Stomach (tissue), 8 donors: ENCODE measurements at regions not wholly inside any gene's neighbourhood (a gene's known extent, or its start where the extent isn't known, plus 50 kb on each side); places are given as distances from the start of the nearest gene placed in this dataset.

Source experiments
- DNase-seq, 2 donors: peaks; one replicate each; pipeline versions ENCODE4 v3.0.0 to v3.0.0-alpha.2; 2013 to 2019
- H3K27ac ChIP-seq, 5 donors: fragments of 200-600 bp in 4 of 5; sonication (generic) in 4 of 5; one replicate each; pipeline ENCODE4 v1.5.1; 2013 to 2019; ENCODE audit warnings: mild to moderate bottlenecking in 1 of 5, moderate library complexity in 1 of 5
- H3K27me3 ChIP-seq, 3 donors: fragments of 200-600 bp; sonication (generic); one replicate each; pipeline ENCODE4 v1.5.1; 2017 to 2019; ENCODE audit warnings: mixed run types in 1 of 3
- H3K36me3 ChIP-seq, 4 donors: fragments of 200-600 bp; sonication (generic); 1 replicate in 3 of 4; 2 replicates in 1 of 4; pipeline ENCODE4 v1.5.1; 2016 to 2019
- H3K4me1 ChIP-seq, 4 donors: fragments of 200-600 bp; sonication (generic); one replicate each; pipeline ENCODE4 v1.5.1; 2016 to 2019
- H3K4me3 ChIP-seq, 4 donors: fragments of 200-600 bp; sonication (generic) in 3 of 4; one replicate each; pipeline ENCODE4 v1.5.1; 2016 to 2019; ENCODE audit warnings: mild to moderate bottlenecking in 1 of 4
- H3K9me3 ChIP-seq, 4 donors: fragments of 200-600 bp; sonication (generic); one replicate each; pipeline ENCODE4 v1.5.1; 2016 to 2019
- CTCF ChIP-seq, 7 experiments: fragments of 450-650 bp in 4 of 7; fragments of 200-600 bp in 3 of 7; sonication (generic) in 3 of 7; IDR thresholded peaks; one replicate each; pipeline ENCODE4 v1.5.1; 2016 to 2019; ENCODE audit warnings: antibody characterized with exemption in 7 of 7, control low read depth in 2 of 7, mild to moderate bottlenecking in 1 of 7
- EP300 ChIP-seq: sonication (generic); formaldehyde crosslinking; IDR thresholded peaks from one replicate; pipeline ENCODE4 v1.6.1; 2017; ENCODE audit warnings: antibody characterized with exemption
- POLR2A ChIP-seq, 4 donors: fragments of 450-650 bp; IDR thresholded peaks; one replicate each; pipeline ENCODE4 v1.6.1; 2016; ENCODE audit warnings: antibody characterized with exemption in 4 of 4, control low read depth in 2 of 4, mild to moderate bottlenecking in 1 of 4, moderate library complexity in 1 of 4
- POLR2AphosphoS5 ChIP-seq, 3 donors: sonication (generic); formaldehyde crosslinking; IDR thresholded peaks; one replicate each; pipeline ENCODE4 v1.6.1; 2016; ENCODE audit warnings: antibody characterized with exemption in 3 of 3
- WGBS, 5 donors: extraction: QIAGEN DNeasy Blood & Tissue Kit in 3 of 5; methylation state at CpG; one replicate each; pipeline versions ENCODE4 v1.1.5 to v1.1.7; 2013 to 2018; 5-methylcytosine and 5-hydroxymethylcytosine counted together
- intact Hi-C: fragments of 100-400 bp; cut with DNase I; formaldehyde crosslinking; loops from one replicate; pipeline ENCODE4 v1.15.1; 2023; ENCODE audit warnings: low total_unique reads
- donor health status: healthy with polysubstance abuse.
- donor health status: Bipolar disorder and iron deficiency.
- donor health status: healthy.

DNA sequence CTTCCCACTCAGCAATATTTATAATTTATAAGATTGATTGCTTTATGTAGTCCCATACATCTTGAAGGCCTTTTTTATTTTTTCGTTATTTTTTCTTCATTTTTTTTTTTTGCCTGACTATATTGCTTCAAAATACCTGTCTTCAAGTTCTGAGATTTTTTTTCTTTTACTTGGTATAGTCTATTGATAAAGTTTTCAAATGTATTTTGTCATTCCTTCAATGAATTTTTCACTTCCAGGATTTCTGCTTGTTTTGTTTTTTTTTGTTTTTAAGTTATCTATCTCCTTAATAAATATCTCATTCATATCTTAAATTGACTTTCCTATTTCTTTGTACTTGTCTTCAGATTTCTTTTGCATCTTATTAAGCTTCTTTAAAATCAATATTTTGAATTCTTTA lies 905.6 kb upstream of the CDH6 start:
- intact Hi-C loops: no loop called here

GRCh38 chr5:30279237-30279636 lies 914.2 kb upstream of the CDH6 start:
- Histone ChIP-seq H3K4me3 (no peak overlapping the region), H3K27me3 (no peaks in the 10 kb centered on the region), H3K36me3 (no peaks in the 10 kb centered on the region), H3K27ac (no peak overlapping the region), H3K9me3 (peaks cover 0 to 9% (median 2%) of the 10 kb centered on the region in 4 donors), H3K4me1 (no peaks in the 10 kb centered on the region)
- TF ChIP-seq EP300 (no peak), CTCF (IDR thresholded peaks at IDR 0.05) (no peak), POLR2AphosphoS5 (IDR thresholded peaks at IDR 0.05) (no peak), POLR2A (IDR thresholded peaks at IDR 0.05) (no peak)
- WGBS, 5 donors: 81 to 90% (median 85%) methylated on average over 2 of the region's 2 CpGs
- no peak for DNase-seq
- intact Hi-C loops: no loop called here

More for the DNA sequence above, 905.6 kb upstream of the CDH6 start:
- no peak for TF ChIP-seq POLR2AphosphoS5 (IDR thresholded peaks at IDR 0.05)
- 55 to 82% (median 70%) methylated on average over 1 of the region's 1 CpG for WGBS, 5 donors
- no peaks in the 10 kb centered on the region for H3K27me3 ChIP-seq
- no peak overlapping the region for H3K27ac ChIP-seq
- H3K4me1 ChIP-seq: no peaks in the 10 kb centered on the region
- H3K9me3 ChIP-seq: peaks cover 6 to 31% (median 15%) of the 10 kb centered on the region in 4 donors
- H3K36me3 ChIP-seq: no peaks in the 10 kb centered on the region
- DNase-seq: no peak
- no peak overlapping the region for H3K4me3 ChIP-seq

DNA sequence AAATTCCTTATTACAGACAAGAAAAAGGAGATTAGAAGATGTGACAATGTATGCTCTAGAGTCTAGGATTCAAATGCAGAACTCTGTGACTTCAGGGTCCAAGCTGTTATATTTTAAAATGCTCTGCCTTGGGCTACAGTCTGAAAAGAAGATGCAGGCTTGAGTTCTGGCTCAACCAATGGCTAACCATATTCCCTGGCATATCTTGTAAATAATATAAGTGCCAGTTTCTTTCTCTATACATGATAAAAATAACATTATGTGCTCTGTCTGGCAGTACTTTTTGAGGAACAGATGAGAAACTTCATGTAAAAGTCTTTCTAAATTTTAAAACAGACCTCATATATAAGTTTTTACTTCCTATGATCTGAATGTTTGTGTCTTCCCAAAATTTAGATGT lies 926.5 kb upstream of the CDH6 start:
- intact Hi-C loops: no loop called here
- no peaks in the 10 kb centered on the region for H3K4me1 ChIP-seq
- no peak overlapping the region for H3K4me3 ChIP-seq
- no peaks in the 10 kb centered on the region for H3K27me3 ChIP-seq
- H3K27ac ChIP-seq: no peak overlapping the region
- no peak for DNase-seq
- H3K9me3 ChIP-seq: peaks cover 0 to 16% (median 2%) of the 10 kb centered on the region in 4 donors
- H3K36me3 ChIP-seq: no peaks in the 10 kb centered on the region
- no peak for TF ChIP-seq POLR2A (IDR thresholded peaks at IDR 0.05)

GRCh38 chr5:30239331-30240022 lies 954.0 kb upstream of the CDH6 start:
- no peak for TF ChIP-seq POLR2A (IDR thresholded peaks at IDR 0.05)
- TF ChIP-seq POLR2AphosphoS5 (IDR thresholded peaks at IDR 0.05): no peak
- no peak for TF ChIP-seq CTCF (IDR thresholded peaks at IDR 0.05)
- no peak for TF ChIP-seq EP300
- intact Hi-C loops: no loop called here
- no peaks in the 10 kb centered on the region for H3K27me3 ChIP-seq
- no peak for DNase-seq
- H3K4me1 ChIP-seq: no peaks in the 10 kb centered on the region
- H3K9me3 ChIP-seq: no peaks in the 10 kb centered on the region
- H3K27ac ChIP-seq: no peak overlapping the region
- no peaks in the 10 kb centered on the region for H3K36me3 ChIP-seq
- H3K4me3 ChIP-seq: no peak overlapping the region
- 62 to 76% (median 71%) methylated on average over 7 of the region's 7 CpGs for WGBS, 5 donors

DNA sequence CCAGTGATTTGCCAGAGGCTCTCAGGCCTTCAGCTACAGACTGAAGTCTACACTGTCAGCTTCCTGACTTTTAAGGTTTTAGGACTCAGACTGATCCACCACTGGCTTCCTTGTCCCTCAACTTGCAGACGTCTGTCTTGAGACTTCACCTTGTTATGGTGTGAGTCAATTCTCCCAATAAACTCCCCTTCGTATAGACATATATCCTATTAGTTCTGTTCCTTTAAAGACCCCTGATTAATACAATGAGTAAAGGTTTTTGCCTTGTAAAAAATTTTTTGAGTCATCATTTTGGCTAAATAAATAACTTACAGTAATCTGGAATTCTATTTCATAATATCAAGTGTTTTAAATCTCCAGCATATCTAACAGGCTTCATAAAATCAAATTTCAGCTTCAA lies 956.3 kb upstream of the CDH6 start:
- intact Hi-C loops: no loop called here
- Histone ChIP-seq H3K4me3 (no peak overlapping the region), H3K27me3 (no peaks in the 10 kb centered on the region), H3K4me1 (no peaks in the 10 kb centered on the region), H3K36me3 (no peaks in the 10 kb centered on the region), H3K9me3 (no peaks in the 10 kb centered on the region), H3K27ac (no peak overlapping the region)
- DNase-seq: no peak
- 73 to 81% (median 79%) methylated on average over 2 of the region's 2 CpGs for WGBS, 5 donors
- TF ChIP-seq CTCF (IDR thresholded peaks at IDR 0.05): no peak
- no peak for TF ChIP-seq EP300
- TF ChIP-seq POLR2AphosphoS5 (IDR thresholded peaks at IDR 0.05): no peak
- no peak for TF ChIP-seq POLR2A (IDR thresholded peaks at IDR 0.05)
